ENCODE measurements at regions not wholly inside any gene's neighbourhood (a gene's known extent, or its start where the extent isn't known, plus 50 kb on each side); places are given as distances from the start of the nearest gene placed in this dataset.

DNA sequence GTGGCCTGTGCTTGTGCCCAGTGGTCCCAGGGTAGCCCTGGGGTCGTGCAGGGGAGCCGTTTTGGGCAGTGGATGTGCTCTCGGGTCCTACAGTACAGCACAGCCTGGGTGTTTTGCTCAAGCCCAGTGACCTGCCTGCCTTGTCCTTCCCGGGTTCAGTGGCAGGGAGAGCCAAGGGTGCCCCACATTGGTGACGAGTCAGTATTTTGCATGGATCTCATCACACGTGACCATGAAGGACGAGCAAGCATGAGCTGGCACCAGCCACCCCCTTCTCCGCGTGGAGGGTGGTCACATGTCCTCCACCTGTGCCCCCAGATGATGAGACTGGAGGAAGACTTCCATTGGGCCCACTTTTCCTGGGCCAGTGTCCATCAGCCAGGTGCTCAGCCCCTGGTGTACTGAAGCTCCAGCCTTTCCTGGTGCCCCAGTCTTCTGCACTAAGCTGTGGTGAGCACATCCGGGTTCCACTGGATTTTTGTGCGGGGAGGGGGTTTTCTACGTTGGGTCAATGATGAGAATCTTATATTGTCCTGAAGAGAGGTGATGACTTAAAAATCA is 197.5 kb downstream of the UBE3A start:
- TF ChIP-seq EZH2phosphoT487 (IDR thresholded peaks at IDR 0.05; ENCODE audit: insufficient read depth, low read depth) (no peak), EZH2 (IDR thresholded peaks at IDR 0.05; ENCODE audit: insufficient read depth, poor library complexity, severe bottlenecking) (no peak)
